ENCODE measurements at regions not wholly inside any gene's neighbourhood (a gene's known extent, or its start where the extent isn't known, plus 50 kb on each side); places are given as distances from the start of the nearest gene placed in this dataset.

- TF ChIP-seq CTCF (IDR thresholded peaks at IDR 0.05): no peak
- TF ChIP-seq POLR2A (IDR thresholded peaks at IDR 0.05): no peak
- no peak for TF ChIP-seq POLR2AphosphoS5 (IDR thresholded peaks at IDR 0.05)
- no peak for TF ChIP-seq EP300 (IDR thresholded peaks at IDR 0.05)
Measured at GRCh38 chr2:16584084-16584483, 81.5 kb downstream of the CYRIA start.
